PC-9 (cell line): ENCODE measurements at regions not wholly inside any gene's neighbourhood (a gene's known extent, or its start where the extent isn't known, plus 50 kb on each side); places are given as distances from the start of the nearest gene placed in this dataset.

Experiments used
- EZH2 ChIP-seq: fragments of 200-600 bp; sonication (generic); IDR thresholded peaks from 2 replicates; pipeline ENCODE4 v1.8.0; 2017; ENCODE audit warnings: antibody characterized with exemption, low read depth
- TF ChIP-seq, protein P1 (sequence below): fragments of 200-600 bp; sonication (generic); conservative IDR thresholded peaks from 2 replicates; pipeline ENCODE4 v1.6.1; 2017; ENCODE audit warnings: mixed run types, antibody characterized with exemption, mild to moderate bottlenecking, moderate library complexity

DNA sequence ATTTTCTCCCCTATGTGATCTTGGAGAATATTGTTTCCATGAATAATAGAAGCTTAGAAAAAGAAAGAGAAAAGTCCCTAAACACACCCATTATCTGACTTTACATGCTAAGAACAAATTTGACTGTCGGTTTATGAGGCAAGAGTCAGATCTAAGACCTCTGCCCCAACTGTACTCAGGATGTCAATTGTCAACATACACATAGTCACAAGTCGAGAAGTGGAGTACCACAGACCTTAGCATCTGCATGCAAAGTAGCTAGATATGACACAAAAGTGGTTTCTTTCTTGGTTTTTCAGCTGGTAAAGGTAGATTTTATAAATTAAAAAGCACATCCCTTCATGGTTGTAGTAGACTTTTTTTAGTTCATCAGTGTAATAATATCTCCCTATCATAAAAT lies 97.2 kb upstream of the DPYD start:
- no peak for TF ChIP-seq EZH2
- TF ChIP-seq, protein P1, sequence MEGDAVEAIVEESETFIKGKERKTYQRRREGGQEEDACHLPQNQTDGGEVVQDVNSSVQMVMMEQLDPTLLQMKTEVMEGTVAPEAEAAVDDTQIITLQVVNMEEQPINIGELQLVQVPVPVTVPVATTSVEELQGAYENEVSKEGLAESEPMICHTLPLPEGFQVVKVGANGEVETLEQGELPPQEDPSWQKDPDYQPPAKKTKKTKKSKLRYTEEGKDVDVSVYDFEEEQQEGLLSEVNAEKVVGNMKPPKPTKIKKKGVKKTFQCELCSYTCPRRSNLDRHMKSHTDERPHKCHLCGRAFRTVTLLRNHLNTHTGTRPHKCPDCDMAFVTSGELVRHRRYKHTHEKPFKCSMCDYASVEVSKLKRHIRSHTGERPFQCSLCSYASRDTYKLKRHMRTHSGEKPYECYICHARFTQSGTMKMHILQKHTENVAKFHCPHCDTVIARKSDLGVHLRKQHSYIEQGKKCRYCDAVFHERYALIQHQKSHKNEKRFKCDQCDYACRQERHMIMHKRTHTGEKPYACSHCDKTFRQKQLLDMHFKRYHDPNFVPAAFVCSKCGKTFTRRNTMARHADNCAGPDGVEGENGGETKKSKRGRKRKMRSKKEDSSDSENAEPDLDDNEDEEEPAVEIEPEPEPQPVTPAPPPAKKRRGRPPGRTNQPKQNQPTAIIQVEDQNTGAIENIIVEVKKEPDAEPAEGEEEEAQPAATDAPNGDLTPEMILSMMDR = no peak
